ENCODE measurements at regions not wholly inside any gene's neighbourhood (a gene's known extent, or its start where the extent isn't known, plus 50 kb on each side); places are given as distances from the start of the nearest gene placed in this dataset.
"Not testable (repeated sequence)": the region's sequence is repeated elsewhere in the genome, so short reads cannot be mapped to it uniquely, and the experiment has no call there.

- no peak for DNase-seq
Observed at GRCh38 chr3:118239253-118239652, 795.4 kb downstream of the IGSF11 start.

- DNase-seq, result no peak
Observed at GRCh38 chr3:118244761-118245160, 789.9 kb downstream of the IGSF11 start.

- DNase-seq, result no peak
Observed at GRCh38 chr3:118245312-118245711, 789.3 kb downstream of the IGSF11 start.

- DNase-seq, result not testable (repeated sequence)
Observed at GRCh38 chr3:118258850-118259249, 775.8 kb downstream of the IGSF11 start.

GRCh38 chr3:118262800-118263402 is 771.7 kb downstream of the IGSF11 start:
- no peak for DNase-seq

GRCh38 chr3:118267588-118267987 is 767.1 kb downstream of the IGSF11 start:
- DNase-seq, result no peak

- no peak for DNase-seq
Observed at GRCh38 chr3:118269537-118270125, 765.0 kb downstream of the IGSF11 start.

GRCh38 chr3:118272991-118273390 is 761.7 kb downstream of the IGSF11 start:
- DNase-seq, result no peak

- no peak for DNase-seq
Observed at GRCh38 chr3:118277814-118278213, 756.8 kb downstream of the IGSF11 start.

GRCh38 chr3:118292841-118293240 is 741.8 kb downstream of the IGSF11 start:
- no peak for DNase-seq

GRCh38 chr3:118298133-118298532 is 736.5 kb downstream of the IGSF11 start:
- DNase-seq, result no peak

- DNase-seq, result no peak
Observed at GRCh38 chr3:118304557-118304956, 730.1 kb downstream of the IGSF11 start.

GRCh38 chr3:118332699-118333098 is 701.9 kb downstream of the IGSF11 start:
- DNase-seq, result no peak

GRCh38 chr3:118337649-118338048 is 697.0 kb downstream of the IGSF11 start:
- DNase-seq, result no peak

GRCh38 chr3:118347396-118348168 is 687.1 kb downstream of the IGSF11 start:
- DNase-seq, result no peak

- DNase-seq, result no peak
Observed at GRCh38 chr3:118348169-118348557, 686.5 kb downstream of the IGSF11 start.

- no peak for DNase-seq
Observed at GRCh38 chr3:118354556-118354955, 680.1 kb downstream of the IGSF11 start.

GRCh38 chr3:118369892-118370491 is 664.7 kb downstream of the IGSF11 start:
- DNase-seq, result no peak

GRCh38 chr3:118380576-118380975 is 654.1 kb downstream of the IGSF11 start:
- DNase-seq, result no peak

GRCh38 chr3:118396491-118396890 is 638.2 kb downstream of the IGSF11 start:
- DNase-seq, result no peak

GRCh38 chr3:118400086-118400485 is 634.6 kb downstream of the IGSF11 start:
- DNase-seq, result no peak

- no peak for DNase-seq
Observed at GRCh38 chr3:118400886-118401285, 633.8 kb downstream of the IGSF11 start.

GRCh38 chr3:118401887-118402286 is 632.8 kb downstream of the IGSF11 start:
- no peak for DNase-seq

GRCh38 chr3:118402971-118403370 is 631.7 kb downstream of the IGSF11 start:
- no peak for DNase-seq

Data from effector CD4-positive, alpha-beta T cell (primary cell).